PC-3 (cell line): ENCODE measurements at regions not wholly inside any gene's neighbourhood (a gene's known extent, or its start where the extent isn't known, plus 50 kb on each side); places are given as distances from the start of the nearest gene placed in this dataset.

Experiments
- EZH2 ChIP-seq: fragments of 300-600 bp; sonication (generic); IDR thresholded peaks from one replicate; pipeline ENCODE4 v1.6.1; 2017; ENCODE audit warnings: antibody characterized with exemption, mild to moderate bottlenecking, low read length; ENCODE audit not compliant: unreplicated experiment
- EZH2phosphoT487 ChIP-seq: fragments of 300-600 bp; sonication (generic); IDR thresholded peaks from 2 replicates; pipeline ENCODE4 v1.6.1; 2018; ENCODE audit warnings: mild to moderate bottlenecking, antibody characterized with exemption, low read length, borderline replicate concordance
- TF ChIP-seq, protein P1 (sequence below): fragments of 300-600 bp; sonication (generic); conservative IDR thresholded peaks from 2 replicates; pipeline ENCODE4 v1.5.1; 2017; ENCODE audit warnings: antibody characterized with exemption, low read depth, mild to moderate bottlenecking, low read length

GRCh38 chr16:63943566-63943965 is 1178.3 kb downstream of the CDH11 start:
- TF ChIP-seq, protein P1, sequence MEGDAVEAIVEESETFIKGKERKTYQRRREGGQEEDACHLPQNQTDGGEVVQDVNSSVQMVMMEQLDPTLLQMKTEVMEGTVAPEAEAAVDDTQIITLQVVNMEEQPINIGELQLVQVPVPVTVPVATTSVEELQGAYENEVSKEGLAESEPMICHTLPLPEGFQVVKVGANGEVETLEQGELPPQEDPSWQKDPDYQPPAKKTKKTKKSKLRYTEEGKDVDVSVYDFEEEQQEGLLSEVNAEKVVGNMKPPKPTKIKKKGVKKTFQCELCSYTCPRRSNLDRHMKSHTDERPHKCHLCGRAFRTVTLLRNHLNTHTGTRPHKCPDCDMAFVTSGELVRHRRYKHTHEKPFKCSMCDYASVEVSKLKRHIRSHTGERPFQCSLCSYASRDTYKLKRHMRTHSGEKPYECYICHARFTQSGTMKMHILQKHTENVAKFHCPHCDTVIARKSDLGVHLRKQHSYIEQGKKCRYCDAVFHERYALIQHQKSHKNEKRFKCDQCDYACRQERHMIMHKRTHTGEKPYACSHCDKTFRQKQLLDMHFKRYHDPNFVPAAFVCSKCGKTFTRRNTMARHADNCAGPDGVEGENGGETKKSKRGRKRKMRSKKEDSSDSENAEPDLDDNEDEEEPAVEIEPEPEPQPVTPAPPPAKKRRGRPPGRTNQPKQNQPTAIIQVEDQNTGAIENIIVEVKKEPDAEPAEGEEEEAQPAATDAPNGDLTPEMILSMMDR = no peak
- TF ChIP-seq EZH2 (no peak), EZH2phosphoT487 (no peak)
